Tibial artery (tissue), 4 donors: ENCODE measurements at regions not wholly inside any gene's neighbourhood (a gene's known extent, or its start where the extent isn't known, plus 50 kb on each side); places are given as distances from the start of the nearest gene placed in this dataset.
"Not testable (repeated sequence)": the region's sequence is repeated elsewhere in the genome, so short reads cannot be mapped to it uniquely, and the experiment has no call there.

Experiments
- DNase-seq, 2 donors: peaks; one replicate each; pipeline ENCODE4 v3.0.0-alpha.2; 2019
- H3K27ac ChIP-seq, 2 donors: fragments of 200-600 bp; sonication (generic) in 1 of 2; 1 replicate in 1 of 2; 2 replicates in 1 of 2; pipeline ENCODE4 v1.5.1; 2018 to 2019; ENCODE audit warnings: mild to moderate bottlenecking in 1 of 2
- H3K27me3 ChIP-seq, 2 donors: fragments of 200-600 bp; sonication (generic) in 1 of 2; one replicate each; pipeline versions ENCODE4 v1.5.1 to v1.6.0; 2016 to 2019
- H3K36me3 ChIP-seq, 3 donors: fragments of 200-600 bp; sonication (generic) in 2 of 3; one replicate each; pipeline ENCODE4 v1.5.1; 2016 to 2019; ENCODE audit warnings: mild to moderate bottlenecking in 2 of 3
- H3K4me1 ChIP-seq, 4 donors: fragments of 200-600 bp; sonication (generic) in 2 of 4; 1 replicate in 3 of 4; 2 replicates in 1 of 4; pipeline ENCODE4 v1.5.1; 2016 to 2019
- H3K4me3 ChIP-seq, 2 donors: fragments of 200-600 bp; sonication (generic) in 1 of 2; 1 replicate in 1 of 2; 2 replicates in 1 of 2; pipeline ENCODE4 v1.5.1; 2018 to 2019; ENCODE audit warnings: mild to moderate bottlenecking in 2 of 2
- H3K9me3 ChIP-seq, 3 donors: fragments of 200-600 bp; sonication (generic) in 1 of 3; one replicate each; pipeline ENCODE4 v1.5.1; 2016 to 2019
- CTCF ChIP-seq, 2 experiments: fragments of 200-600 bp in 1 of 2; fragments of 450-650 bp in 1 of 2; IDR thresholded peaks; one replicate each; pipeline ENCODE4 v1.5.1; 2017 to 2019; ENCODE audit warnings: antibody characterized with exemption in 2 of 2, mild to moderate bottlenecking in 1 of 2, moderate library complexity in 1 of 2
- intact Hi-C: fragments of 100-400 bp; cut with DNase I; formaldehyde crosslinking; loops from one replicate; pipeline ENCODE4 v1.15.0; 2023; ENCODE audit warnings: low total_unique reads

- Histone ChIP-seq H3K4me3 (no peak overlapping the region), H3K9me3 (no peaks in the 10 kb centered on the region), H3K4me1 (no peaks in the 10 kb centered on the region), H3K36me3 (no peaks in the 10 kb centered on the region), H3K27ac (no peak overlapping the region), H3K27me3 (peaks cover 0 to 3% of the 10 kb centered on the region in 2 donors)
- intact Hi-C loops = loop anchor here (5.0 kb wide), 1 partner anchor 39 kb away; no protein-coding TSS in a partner anchor
- no peak for DNase-seq
- no peak for TF ChIP-seq CTCF (IDR thresholded peaks at IDR 0.05)
These were observed 381.9 kb upstream of the CCL2 start for GRCh38 chr17:33873201-33873617.

GRCh38 chr17:33874617-33875060, 380.4 kb upstream of the CCL2 start:
- Histone ChIP-seq H3K4me1 (no peaks in the 10 kb centered on the region), H3K9me3 (no peaks in the 10 kb centered on the region), H3K4me3 (no peak overlapping the region), H3K27me3 (peaks cover 0 to 3% of the 10 kb centered on the region in 2 donors), H3K36me3 (no peaks in the 10 kb centered on the region), H3K27ac (no peak overlapping the region)
- DNase-seq = peak in 1 of 2 donors; percentile 42
- intact Hi-C loops = loop anchor here (5.0 kb wide), 1 partner anchor 38 kb away; no protein-coding TSS in a partner anchor
- TF ChIP-seq CTCF (IDR thresholded peaks at IDR 0.05) = no peak

- DNase-seq = no peak
- Histone ChIP-seq H3K36me3 (no peaks in the 10 kb centered on the region), H3K9me3 (no peaks in the 10 kb centered on the region), H3K27me3 (peaks cover 0 to 3% of the 10 kb centered on the region in 2 donors), H3K4me3 (no peak overlapping the region), H3K27ac (no peak overlapping the region), H3K4me1 (no peaks in the 10 kb centered on the region)
- TF ChIP-seq CTCF (IDR thresholded peaks at IDR 0.05) = no peak
- intact Hi-C loops = no loop called here
These were observed 379.1 kb upstream of the CCL2 start for GRCh38 chr17:33875973-33876372.

- H3K27ac ChIP-seq, H3K36me3 ChIP-seq, H3K4me1 ChIP-seq, DNase-seq, H3K9me3 ChIP-seq, H3K27me3 ChIP-seq, H3K4me3 ChIP-seq, intact Hi-C loops: not testable (repeated sequence)
These were observed 372.8 kb upstream of the CCL2 start for GRCh38 chr17:33882273-33882672.

GRCh38 chr17:33882677-33883076, 372.4 kb upstream of the CCL2 start:
- H3K27me3 ChIP-seq, H3K9me3 ChIP-seq, H3K4me3 ChIP-seq, DNase-seq, intact Hi-C loops, H3K4me1 ChIP-seq, H3K27ac ChIP-seq, H3K36me3 ChIP-seq: not testable (repeated sequence)

- H3K4me1 ChIP-seq = no peaks in the 10 kb centered on the region
- no peak for TF ChIP-seq CTCF (IDR thresholded peaks at IDR 0.05)
- no peaks in the 10 kb centered on the region for H3K9me3 ChIP-seq
- no peak overlapping the region for H3K27ac ChIP-seq
- no peak overlapping the region for H3K4me3 ChIP-seq
- no peak for DNase-seq
- no peaks in the 10 kb centered on the region for H3K36me3 ChIP-seq
- no peaks in the 10 kb centered on the region for H3K27me3 ChIP-seq
- intact Hi-C loops = no loop called here
These were observed 366.6 kb upstream of the CCL2 start for GRCh38 chr17:33888455-33888854.

- H3K27me3 ChIP-seq = no peaks in the 10 kb centered on the region
- intact Hi-C loops = no loop called here
These were observed 366.0 kb upstream of the CCL2 start for GRCh38 chr17:33889040-33889439.

More at GRCh38 chr17:33889040-33889439, 366.0 kb upstream of the CCL2 start:
- Histone ChIP-seq H3K4me1 (no peaks in the 10 kb centered on the region), H3K36me3 (no peaks in the 10 kb centered on the region), H3K27ac (no peak overlapping the region), H3K9me3 (no peaks in the 10 kb centered on the region), H3K4me3 (no peak overlapping the region)
- DNase-seq = no peak
- TF ChIP-seq CTCF (IDR thresholded peaks at IDR 0.05) = no peak
